ENCODE measurements at regions not wholly inside any gene's neighbourhood (a gene's known extent, or its start where the extent isn't known, plus 50 kb on each side); places are given as distances from the start of the nearest gene placed in this dataset.
"Not testable (repeated sequence)": the region's sequence is repeated elsewhere in the genome, so short reads cannot be mapped to it uniquely, and the experiment has no call there.

GRCh38 chr7:114081606-114082425 is 163.0 kb upstream of the PPP1R3A start:
- TF ChIP-seq CTCF (IDR thresholded peaks at IDR 0.05; ENCODE audit: low read depth, low read length) = peak; percentile 45
- no peak for TF ChIP-seq POLR2A (IDR thresholded peaks at IDR 0.05; ENCODE audit: extremely low read depth, insufficient read length)
- no peak for TF ChIP-seq MYC (IDR thresholded peaks at IDR 0.05; ENCODE audit: low read depth, low read length)
- TF ChIP-seq, protein P1, sequence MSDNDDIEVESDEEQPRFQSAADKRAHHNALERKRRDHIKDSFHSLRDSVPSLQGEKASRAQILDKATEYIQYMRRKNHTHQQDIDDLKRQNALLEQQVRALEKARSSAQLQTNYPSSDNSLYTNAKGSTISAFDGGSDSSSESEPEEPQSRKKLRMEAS (IDR thresholded peaks at IDR 0.05; ENCODE audit: low read depth, low read length) = no peak
- H3K4me3 ChIP-seq (ENCODE audit: low read depth, low read length) = no peak overlapping the region
- peak; percentile 65 for DNase-seq (ENCODE audit: low read depth)

GRCh38 chr7:114077158-114077524 is 158.3 kb upstream of the PPP1R3A start:
- DNase-seq (ENCODE audit: low read depth); H3K4me3 ChIP-seq (ENCODE audit: low read depth, low read length): not testable (repeated sequence)

DNA sequence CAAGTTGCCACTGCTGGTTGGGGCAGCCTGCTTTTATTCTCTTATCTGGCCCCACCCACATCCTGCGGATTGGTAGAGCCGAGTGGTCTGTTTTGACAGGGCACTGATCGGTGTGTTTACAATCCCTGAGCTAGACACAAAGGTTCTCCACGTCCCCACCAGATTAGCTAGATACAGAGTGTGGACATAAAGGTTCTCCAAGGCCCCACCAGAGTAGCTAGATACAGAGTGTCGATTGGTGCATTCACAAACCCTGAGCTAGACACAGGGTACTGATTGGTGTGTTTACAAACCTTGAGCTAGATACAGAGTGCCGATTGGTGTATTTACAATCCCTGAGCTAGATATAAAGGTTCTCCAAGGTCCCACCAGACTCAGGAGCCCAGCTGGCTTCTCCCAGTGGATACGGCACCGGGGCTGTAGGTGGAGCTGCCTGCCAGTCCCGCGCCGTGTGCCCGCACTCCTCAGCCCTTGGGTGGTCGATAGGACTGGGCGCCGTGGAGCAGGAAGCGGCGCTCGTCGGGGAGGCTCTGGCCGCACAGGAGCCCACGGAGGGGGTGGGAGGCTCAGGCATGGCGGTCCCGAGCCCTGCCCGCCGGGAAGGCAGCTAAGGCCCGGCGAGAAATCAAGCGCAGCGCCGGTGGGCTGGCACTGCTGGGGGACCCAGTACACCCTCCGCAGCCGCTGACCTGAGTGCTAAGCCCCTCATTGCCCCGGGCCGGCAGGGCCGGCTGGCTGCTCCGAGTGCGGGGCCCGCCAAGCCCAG is 157.8 kb upstream of the PPP1R3A start:
- not testable (repeated sequence) for DNase-seq (ENCODE audit: low read depth); H3K4me3 ChIP-seq (ENCODE audit: low read depth, low read length)

- TF ChIP-seq, protein P1 (IDR thresholded peaks at IDR 0.05; ENCODE audit: low read depth, low read length) = no peak
- TF ChIP-seq CTCF (IDR thresholded peaks at IDR 0.05; ENCODE audit: low read depth, low read length) (no peak), MYC (IDR thresholded peaks at IDR 0.05; ENCODE audit: low read depth, low read length) (no peak), POLR2A (IDR thresholded peaks at IDR 0.05; ENCODE audit: extremely low read depth, insufficient read length) (no peak)
- DNase-seq (ENCODE audit: low read depth) = no peak
- no peak overlapping the region for H3K4me3 ChIP-seq (ENCODE audit: low read depth, low read length)
Measured at GRCh38 chr7:114073701-114074100, 154.9 kb upstream of the PPP1R3A start.

DNA sequence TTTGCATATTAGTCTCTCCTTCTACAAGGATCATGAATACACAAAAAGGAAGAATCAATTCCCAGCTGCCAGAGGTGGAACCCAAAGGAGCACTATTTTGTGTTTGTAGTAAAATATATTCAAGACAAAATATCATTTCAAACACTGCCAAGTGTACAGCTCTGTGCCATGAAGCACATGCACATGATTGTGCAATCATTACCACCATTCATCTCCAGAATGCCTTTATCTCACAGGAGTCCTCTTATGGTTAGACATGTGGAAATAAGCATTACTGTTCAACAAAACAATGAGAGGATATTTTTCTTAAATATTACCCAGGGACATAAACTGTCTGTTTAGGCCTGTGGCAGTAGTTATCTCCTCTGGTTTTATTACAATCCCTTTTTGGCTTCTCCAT is 151.4 kb upstream of the PPP1R3A start:
- TF ChIP-seq POLR2A (IDR thresholded peaks at IDR 0.05; ENCODE audit: extremely low read depth, insufficient read length) (no peak), CTCF (IDR thresholded peaks at IDR 0.05; ENCODE audit: low read depth, low read length) (no peak), MYC (IDR thresholded peaks at IDR 0.05; ENCODE audit: low read depth, low read length) (peak; percentile 31; the same call in 1 of the 2 replicates)
- TF ChIP-seq, protein P1 (IDR thresholded peaks at IDR 0.05; ENCODE audit: low read depth, low read length) = peak; percentile 52; the same call in 1 of the 2 replicates
- no peak overlapping the region for H3K4me3 ChIP-seq (ENCODE audit: low read depth, low read length)
- peak; percentile 38 for DNase-seq (ENCODE audit: low read depth)

DNA sequence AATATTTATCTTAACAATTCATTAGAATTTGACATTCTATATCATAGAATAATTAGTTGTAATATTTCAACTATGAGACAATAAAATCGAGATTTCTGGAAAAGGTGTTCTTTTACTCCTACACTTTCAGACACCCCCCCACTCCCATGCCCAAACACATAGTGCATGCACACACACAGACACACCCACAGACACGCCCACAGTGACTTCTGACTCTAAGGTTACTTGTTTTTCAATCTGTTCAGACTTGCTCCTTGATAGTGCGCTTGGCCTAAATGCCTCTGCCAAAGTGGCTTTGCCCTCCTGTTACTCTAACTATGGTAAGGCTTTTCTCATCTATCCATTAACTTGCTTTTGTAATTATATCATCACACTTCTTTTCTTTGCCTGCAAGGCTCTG is 144.0 kb upstream of the PPP1R3A start:
- DNase-seq (ENCODE audit: low read depth) = no peak
- no peak overlapping the region for H3K4me3 ChIP-seq (ENCODE audit: low read depth, low read length)
- TF ChIP-seq CTCF (IDR thresholded peaks at IDR 0.05; ENCODE audit: low read depth, low read length) = no peak
- TF ChIP-seq POLR2A (IDR thresholded peaks at IDR 0.05; ENCODE audit: extremely low read depth, insufficient read length) = no peak
- TF ChIP-seq, protein P1 (IDR thresholded peaks at IDR 0.05; ENCODE audit: low read depth, low read length) = no peak
- no peak for TF ChIP-seq MYC (IDR thresholded peaks at IDR 0.05; ENCODE audit: low read depth, low read length)

All from NB4 (cell line).